ENCODE measurements at regions not wholly inside any gene's neighbourhood (a gene's known extent, or its start where the extent isn't known, plus 50 kb on each side); places are given as distances from the start of the nearest gene placed in this dataset.
A peak's percentile ranks its signal among the peaks of the same experiment; 100 is the strongest.
"Not testable (repeated sequence)": the region's sequence is repeated elsewhere in the genome, so short reads cannot be mapped to it uniquely, and the experiment has no call there.

DNA sequence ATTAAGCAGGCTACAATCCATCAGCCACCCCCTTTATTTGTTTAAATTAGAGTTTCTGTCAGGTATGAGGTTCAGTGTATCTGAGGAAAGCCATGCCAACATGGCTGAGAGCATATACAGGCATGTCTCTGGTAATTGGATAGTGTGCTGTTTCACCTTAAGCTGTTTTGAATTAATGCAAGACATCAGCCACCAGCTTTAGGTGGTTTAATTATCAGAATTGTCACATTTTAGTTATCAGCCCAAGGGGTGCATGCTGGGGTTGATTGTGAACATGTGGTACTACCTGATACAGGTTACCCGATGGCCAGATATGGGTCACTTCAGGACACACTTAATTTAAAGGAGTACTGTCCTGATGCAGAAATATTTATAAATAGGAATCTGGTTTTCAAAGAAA, 353.2 kb upstream of the TENM3 start:
- TF ChIP-seq CTCF (IDR thresholded peaks at IDR 0.05; ENCODE audit: unreplicated experiment) = no peak
- Mint-ChIP-seq H3K4me3 (ENCODE audit: unreplicated experiment) (no peak overlapping the region), H3K27me3 (ENCODE audit: insufficient read depth, unreplicated experiment) (no peaks in the 10 kb centered on the region), H3K36me3 (ENCODE audit: insufficient read depth, unreplicated experiment) (no peaks in the 10 kb centered on the region), H3K27ac (ENCODE audit: low read depth, unreplicated experiment) (no peak overlapping the region), H3K4me1 (ENCODE audit: insufficient read depth, unreplicated experiment) (no peaks in the 10 kb centered on the region), H3K9me3 (ENCODE audit: unreplicated experiment) (no peaks in the 10 kb centered on the region)
- POLR2A ChIA-PET = interaction anchor here (0.6 kb wide), 1 partner anchor 1135 kb away, joined by 3 read pairs; no protein-coding TSS in a partner anchor
- DNase-seq (ENCODE audit: unreplicated experiment) = no peak
- BruUV-seq (replicated peaks) = no TSS peak
- intact Hi-C loops (cut with micrococcal nuclease) = no loop called here
- CTCF ChIA-PET = no interaction called here

DNA sequence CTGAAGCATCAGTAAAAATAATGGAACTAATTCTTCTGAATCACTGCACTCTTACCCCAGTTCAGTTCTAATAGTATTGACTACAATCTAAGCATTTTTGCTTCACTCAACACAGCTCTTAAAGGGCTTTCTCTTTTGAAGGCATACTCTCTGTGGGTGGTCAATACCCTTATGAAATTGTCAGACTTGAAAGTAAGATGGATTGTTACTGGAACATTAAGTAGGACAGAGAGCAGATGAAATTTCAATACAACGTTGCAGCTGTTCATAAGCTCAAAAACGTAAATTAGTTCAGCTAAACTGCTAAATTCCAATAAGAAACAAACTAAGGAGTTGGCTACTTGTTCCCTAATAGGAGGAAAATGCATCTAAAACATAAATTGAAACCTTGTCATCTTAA, 352.3 kb upstream of the TENM3 start:
- H3K36me3 Mint-ChIP-seq (ENCODE audit: insufficient read depth, unreplicated experiment) = no peaks in the 10 kb centered on the region
- no TSS peak for BruUV-seq (replicated peaks)
- no peaks in the 10 kb centered on the region for H3K4me1 Mint-ChIP-seq (ENCODE audit: insufficient read depth, unreplicated experiment)
- ChIA-PET CTCF (no interaction called here), POLR2A (no interaction called here)
- DNase-seq (ENCODE audit: unreplicated experiment) = no peak
- no peak overlapping the region for H3K4me3 Mint-ChIP-seq (ENCODE audit: unreplicated experiment)
- intact Hi-C loops (cut with micrococcal nuclease) = no loop called here
- no peaks in the 10 kb centered on the region for H3K9me3 Mint-ChIP-seq (ENCODE audit: unreplicated experiment)
- H3K27ac Mint-ChIP-seq (ENCODE audit: low read depth, unreplicated experiment) = no peak overlapping the region
- H3K27me3 Mint-ChIP-seq (ENCODE audit: insufficient read depth, unreplicated experiment) = no peaks in the 10 kb centered on the region
- TF ChIP-seq CTCF (IDR thresholded peaks at IDR 0.05; ENCODE audit: unreplicated experiment) = no peak

- CTCF ChIA-PET = no interaction called here
Observed at GRCh38 chr4:181896614-181897013, 346.6 kb upstream of the TENM3 start.

GRCh38 chr4:181897935-181898334, 345.3 kb upstream of the TENM3 start:
- Mint-ChIP-seq H3K4me3 (ENCODE audit: unreplicated experiment) (no peak overlapping the region), H3K27ac (ENCODE audit: low read depth, unreplicated experiment) (peak overlapping the region; percentile 28), H3K27me3 (ENCODE audit: insufficient read depth, unreplicated experiment) (no peaks in the 10 kb centered on the region), H3K9me3 (ENCODE audit: unreplicated experiment) (no peaks in the 10 kb centered on the region), H3K4me1 (ENCODE audit: insufficient read depth, unreplicated experiment) (peaks cover 12% of the 10 kb centered on the region), H3K36me3 (ENCODE audit: insufficient read depth, unreplicated experiment) (no peaks in the 10 kb centered on the region)
- no peak for TF ChIP-seq CTCF (IDR thresholded peaks at IDR 0.05; ENCODE audit: unreplicated experiment)
- ChIA-PET CTCF (no interaction called here), POLR2A (no interaction called here)
- peak; percentile 28 for DNase-seq (ENCODE audit: unreplicated experiment)
- intact Hi-C loops (cut with micrococcal nuclease) = no loop called here
- no TSS peak for BruUV-seq (replicated peaks)

More at GRCh38 chr4:181896614-181897013, 346.6 kb upstream of the TENM3 start:
- DNase-seq (ENCODE audit: unreplicated experiment) = no peak
- Mint-ChIP-seq H3K36me3 (ENCODE audit: insufficient read depth, unreplicated experiment) (no peaks in the 10 kb centered on the region), H3K4me3 (ENCODE audit: unreplicated experiment) (no peak overlapping the region), H3K9me3 (ENCODE audit: unreplicated experiment) (no peaks in the 10 kb centered on the region), H3K4me1 (ENCODE audit: insufficient read depth, unreplicated experiment) (peaks cover 12% of the 10 kb centered on the region), H3K27me3 (ENCODE audit: insufficient read depth, unreplicated experiment) (no peaks in the 10 kb centered on the region), H3K27ac (ENCODE audit: low read depth, unreplicated experiment) (no peak overlapping the region)
- intact Hi-C loops (cut with micrococcal nuclease) = no loop called here
- no peak for TF ChIP-seq CTCF (IDR thresholded peaks at IDR 0.05; ENCODE audit: unreplicated experiment)
- POLR2A ChIA-PET = interaction anchor here (0.6 to 0.7 kb wide), 2 partner anchors 15 to 47 kb away, joined by 3 read pairs; no protein-coding TSS in a partner anchor
- BruUV-seq (replicated peaks) = no TSS peak

DNA sequence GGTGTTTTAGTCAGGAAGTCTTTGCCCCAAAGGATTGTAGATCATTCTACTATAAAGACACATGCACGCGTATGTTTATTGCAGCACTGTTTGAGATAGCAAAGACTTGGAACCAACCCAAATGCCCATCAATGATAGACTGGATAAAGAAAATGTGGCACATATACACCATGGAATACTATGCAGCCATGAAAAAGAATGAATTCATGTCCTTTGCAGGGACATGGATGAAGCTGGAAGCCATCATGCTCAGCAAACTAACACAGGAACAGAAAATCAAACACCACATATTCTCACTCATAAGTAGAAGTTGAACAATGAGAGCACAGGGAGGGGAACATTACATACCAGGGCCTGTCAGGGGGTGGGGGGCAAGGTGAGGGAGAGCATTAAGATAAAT, 340.8 kb upstream of the TENM3 start:
- Mint-ChIP-seq H3K9me3 (ENCODE audit: unreplicated experiment) (peaks cover 19% of the 10 kb centered on the region), H3K4me1 (ENCODE audit: insufficient read depth, unreplicated experiment) (peaks cover 12% of the 10 kb centered on the region)
- intact Hi-C loops (cut with micrococcal nuclease); POLR2A ChIA-PET; DNase-seq (ENCODE audit: unreplicated experiment); H3K36me3 Mint-ChIP-seq (ENCODE audit: insufficient read depth, unreplicated experiment); H3K27me3 Mint-ChIP-seq (ENCODE audit: insufficient read depth, unreplicated experiment); BruUV-seq (replicated peaks); CTCF ChIA-PET; H3K27ac Mint-ChIP-seq (ENCODE audit: low read depth, unreplicated experiment); H3K4me3 Mint-ChIP-seq (ENCODE audit: unreplicated experiment): not testable (repeated sequence)
